ENCODE measurements at regions not wholly inside any gene's neighbourhood (a gene's known extent, or its start where the extent isn't known, plus 50 kb on each side); places are given as distances from the start of the nearest gene placed in this dataset.
"Not testable (repeated sequence)": the region's sequence is repeated elsewhere in the genome, so short reads cannot be mapped to it uniquely, and the experiment has no call there.

DNA sequence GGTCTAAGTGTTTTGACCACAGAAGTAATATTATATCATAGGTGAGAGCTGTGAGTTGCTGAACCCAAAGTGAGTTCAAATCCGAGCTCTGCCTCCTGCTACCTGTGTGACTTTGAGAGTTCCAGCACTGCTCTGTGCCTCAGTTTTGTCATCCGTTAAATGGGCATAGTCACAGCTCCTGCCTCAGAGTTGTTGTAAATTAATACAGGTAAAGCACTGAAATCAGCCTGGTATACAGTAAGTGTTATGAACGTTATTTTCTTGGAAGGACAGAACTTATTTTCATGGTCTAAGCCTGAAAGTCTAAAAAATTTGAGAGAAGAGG is 65.4 kb upstream of the ZNF195 start:
- DNase-seq, result not testable (repeated sequence)

DNA sequence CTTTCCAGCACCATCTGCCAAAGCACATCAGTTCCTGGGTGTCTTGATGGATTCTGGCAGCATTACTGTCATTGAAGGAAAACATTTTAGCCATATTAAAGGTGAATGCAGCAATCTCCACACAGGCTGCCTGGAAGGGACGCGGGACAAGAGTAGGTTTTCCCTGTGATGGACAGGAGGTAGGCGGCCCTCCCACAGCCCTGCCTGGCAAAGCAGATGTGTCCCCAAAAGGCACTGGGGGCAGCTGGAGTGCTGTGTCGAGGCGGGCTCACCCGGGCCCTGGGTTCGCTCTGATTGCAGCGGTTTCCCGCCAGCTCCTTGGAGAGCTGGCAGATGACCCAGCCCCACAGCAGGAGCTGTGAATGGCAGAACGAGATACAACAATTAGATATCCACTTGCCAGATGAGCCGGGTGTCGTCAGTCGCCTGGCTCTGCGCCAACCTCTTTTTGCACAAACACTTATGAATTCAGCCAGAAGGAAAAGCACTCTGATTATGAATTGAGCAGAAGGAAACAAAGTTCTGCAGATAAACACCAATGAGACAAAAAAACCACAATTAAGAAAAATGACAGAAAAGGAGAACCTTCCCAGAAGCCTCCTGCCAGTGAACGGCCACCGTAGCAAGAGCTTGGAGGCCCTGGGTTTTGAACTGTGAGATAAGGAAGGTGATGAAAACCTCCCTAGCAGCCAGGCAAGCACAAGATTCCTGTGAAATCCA is 64.9 kb upstream of the ZNF195 start:
- not testable (repeated sequence) for DNase-seq

DNA sequence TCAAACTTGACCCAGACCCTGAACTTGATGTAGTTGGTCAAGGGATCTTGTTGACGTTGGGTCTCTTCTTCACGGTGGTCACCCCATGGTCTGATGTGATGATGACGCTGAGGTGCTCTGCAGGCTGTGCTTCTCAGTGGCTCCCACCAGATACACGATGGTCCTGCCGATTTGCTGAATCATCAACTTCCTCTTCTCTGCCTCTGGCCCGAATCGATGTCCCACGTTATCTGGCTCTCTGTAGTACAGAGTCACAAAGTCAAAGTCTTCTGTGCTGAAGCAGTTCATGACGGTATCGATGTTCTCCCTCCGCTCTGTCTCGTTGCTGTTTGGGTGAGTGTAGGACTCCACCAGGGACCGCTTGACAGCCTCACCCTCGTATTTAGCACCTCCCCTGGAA is 58.5 kb upstream of the ZNF195 start:
- not testable (repeated sequence) for DNase-seq

DNA sequence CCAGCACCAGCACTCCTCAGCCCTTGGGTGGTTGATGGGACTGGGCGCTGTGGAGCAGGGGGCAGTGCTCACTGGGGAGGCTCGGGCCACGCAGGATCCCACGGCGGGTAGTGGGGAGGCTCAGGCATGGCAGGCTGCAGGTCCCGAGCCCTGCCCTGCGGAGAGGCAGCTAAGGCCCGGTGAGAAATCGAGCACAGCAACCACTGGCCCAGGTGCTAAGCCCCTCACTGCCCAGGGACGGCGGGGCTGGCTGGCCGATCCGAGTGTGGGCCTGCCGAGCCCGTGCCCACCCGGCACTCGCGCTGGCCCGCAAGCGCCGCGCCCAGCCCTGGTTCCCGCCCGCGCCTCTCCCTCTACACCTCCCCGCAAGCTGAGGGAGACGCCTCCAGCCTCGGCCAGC is 56.0 kb upstream of the ZNF195 start:
- no peak for DNase-seq

DNA sequence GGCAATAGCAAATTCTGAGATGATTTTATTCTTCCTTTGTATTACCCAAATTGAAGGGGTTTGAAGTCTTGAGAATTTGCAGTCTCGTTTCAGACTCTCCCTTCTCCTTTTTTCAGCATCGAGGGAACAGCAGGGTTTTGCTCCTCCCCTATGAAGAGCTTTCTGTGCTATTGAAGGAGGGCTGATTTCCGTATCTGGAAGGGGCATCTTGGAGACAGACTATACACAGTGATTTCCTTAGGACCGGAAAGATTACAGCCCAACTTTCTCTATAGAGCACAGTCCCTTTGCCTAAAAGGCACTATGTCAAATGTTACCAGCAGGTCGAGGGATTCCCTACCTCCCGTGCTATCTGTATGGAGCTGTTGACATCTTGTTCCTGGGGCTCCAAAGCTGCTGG is 50.2 kb upstream of the ZNF195 start:
- not testable (repeated sequence) for DNase-seq

Measured in right lung (tissue), 2 donors.